Activated B cell treated with CpG ODN at 0.5 μM for 24 hours (primary cell): ENCODE measurements at regions not wholly inside any gene's neighbourhood (a gene's known extent, or its start where the extent isn't known, plus 50 kb on each side); places are given as distances from the start of the nearest gene placed in this dataset.
"Not testable (repeated sequence)": the region's sequence is repeated elsewhere in the genome, so short reads cannot be mapped to it uniquely, and the experiment has no call there.

Experiments used
- ATAC-seq: fragments of 200-7000 bp; cut with Tn5 transposase; one replicate; pipeline ENCODE4 v1.10.0; 2021; ENCODE audit warnings: low read depth, mild to moderate bottlenecking, moderate library complexity
- CTCF ChIA-PET: fragments of 350-600 bp; sonication (Branson Sonifier 250); formaldehyde crosslinking; loops from one replicate; lab custom pipeline; 2021; ENCODE audit warnings: antibody characterized with exemption; lab: Charles Lee
- POLR2A ChIA-PET: fragments of 350-600 bp; sonication (Branson Sonifier 250); formaldehyde crosslinking; loops from one replicate; lab custom pipeline; 2021; ENCODE audit warnings: antibody characterized with exemption; lab: Charles Lee
- DNase-seq: peaks from one replicate; pipeline ENCODE4 v3.0.0; 2022
- H3K27ac Mint-ChIP-seq: one replicate; pipeline ENCODE4 v1.8.0; 2020; ENCODE audit warnings: mixed read lengths
- H3K27me3 Mint-ChIP-seq: one replicate; pipeline ENCODE4 v1.8.0; 2021; ENCODE audit warnings: mixed read lengths
- H3K36me3 Mint-ChIP-seq: one replicate; pipeline ENCODE4 v1.8.0; 2021; ENCODE audit warnings: low read depth, mixed read lengths
- H3K4me1 Mint-ChIP-seq: one replicate; pipeline ENCODE4 v1.8.0; 2021; ENCODE audit warnings: mixed read lengths
- H3K4me3 Mint-ChIP-seq: one replicate; pipeline ENCODE4 v1.8.0; 2020; ENCODE audit warnings: mild to moderate bottlenecking, mixed read lengths
- H3K9me3 Mint-ChIP-seq: one replicate; pipeline ENCODE4 v1.8.0; 2020; ENCODE audit warnings: mixed read lengths
- CTCF ChIP-seq: fragments of 200-600 bp; IDR thresholded peaks from one replicate; pipeline ENCODE4 v1.8.0; 2022; ENCODE audit warnings: antibody characterized with exemption, mild to moderate bottlenecking
- intact Hi-C: fragments of 100-400 bp; cut with micrococcal nuclease; formaldehyde crosslinking; loops from one replicate; pipeline ENCODE4 v1.15.1; 2024

- Mint-ChIP-seq H3K36me3 (no peaks in the 10 kb centered on the region), H3K27me3 (no peaks in the 10 kb centered on the region), H3K27ac (no peak overlapping the region), H3K9me3 (no peaks in the 10 kb centered on the region), H3K4me3 (no peak overlapping the region), H3K4me1 (no peaks in the 10 kb centered on the region)
- intact Hi-C loops, result no loop called here
- DNase-seq (no peak), ATAC-seq (no peak)
- TF ChIP-seq CTCF, result no peak
- ChIA-PET CTCF (no interaction called here), POLR2A (no interaction called here)
Observed at GRCh38 chrX:73922856-73923455, 70.4 kb upstream of the XIST start.

- H3K27ac Mint-ChIP-seq, result no peak overlapping the region
- ATAC-seq, result no peak
- no peak for DNase-seq
- no peak overlapping the region for H3K4me3 Mint-ChIP-seq
- no peaks in the 10 kb centered on the region for H3K36me3 Mint-ChIP-seq
- H3K9me3 Mint-ChIP-seq, result no peaks in the 10 kb centered on the region
- no peak for TF ChIP-seq CTCF
- ChIA-PET POLR2A (no interaction called here), CTCF (no interaction called here)
- H3K27me3 Mint-ChIP-seq, result no peaks in the 10 kb centered on the region
- intact Hi-C loops, result no loop called here
- H3K4me1 Mint-ChIP-seq, result no peaks in the 10 kb centered on the region
Observed at GRCh38 chrX:73916931-73917667, 64.6 kb upstream of the XIST start.

GRCh38 chrX:73916489-73916888 lies 64.0 kb upstream of the XIST start:
- Mint-ChIP-seq H3K36me3 (no peaks in the 10 kb centered on the region), H3K4me3 (no peak overlapping the region), H3K9me3 (no peaks in the 10 kb centered on the region), H3K27me3 (no peaks in the 10 kb centered on the region), H3K4me1 (no peaks in the 10 kb centered on the region), H3K27ac (no peak overlapping the region)
- no peak for DNase-seq
- intact Hi-C loops, result no loop called here
- ChIA-PET POLR2A (no interaction called here), CTCF (no interaction called here)
- ATAC-seq, result no peak
- no peak for TF ChIP-seq CTCF

GRCh38 chrX:73914792-73915191 lies 62.3 kb upstream of the XIST start:
- ATAC-seq, H3K4me3 Mint-ChIP-seq, H3K27ac Mint-ChIP-seq, H3K4me1 Mint-ChIP-seq, DNase-seq, H3K36me3 Mint-ChIP-seq, POLR2A ChIA-PET, intact Hi-C loops, CTCF ChIA-PET, H3K27me3 Mint-ChIP-seq, H3K9me3 Mint-ChIP-seq: not testable (repeated sequence)

- no peaks in the 10 kb centered on the region for H3K36me3 Mint-ChIP-seq
- no peak for TF ChIP-seq CTCF
- intact Hi-C loops, result no loop called here
- no peak overlapping the region for H3K4me3 Mint-ChIP-seq
- ATAC-seq (no peak), DNase-seq (no peak)
- no peaks in the 10 kb centered on the region for H3K4me1 Mint-ChIP-seq
- H3K9me3 Mint-ChIP-seq, result no peaks in the 10 kb centered on the region
- CTCF ChIA-PET, result no interaction called here
- POLR2A ChIA-PET, result no interaction called here
- H3K27me3 Mint-ChIP-seq, result no peaks in the 10 kb centered on the region
- H3K27ac Mint-ChIP-seq, result no peak overlapping the region
Observed at GRCh38 chrX:73913580-73913979, 61.1 kb upstream of the XIST start.

- H3K27ac Mint-ChIP-seq, DNase-seq, H3K36me3 Mint-ChIP-seq, intact Hi-C loops, ATAC-seq, H3K4me1 Mint-ChIP-seq, CTCF ChIA-PET, H3K9me3 Mint-ChIP-seq, POLR2A ChIA-PET, H3K27me3 Mint-ChIP-seq, H3K4me3 Mint-ChIP-seq: not testable (repeated sequence)
Observed at GRCh38 chrX:73911946-73912345, 59.4 kb upstream of the XIST start.

- not testable (repeated sequence) for DNase-seq
Observed at GRCh38 chrX:73905749-73906374, 53.3 kb upstream of the XIST start.

More at GRCh38 chrX:73905749-73906374, 53.3 kb upstream of the XIST start:
- POLR2A ChIA-PET, H3K4me1 Mint-ChIP-seq, ATAC-seq, H3K27ac Mint-ChIP-seq, CTCF ChIA-PET, H3K9me3 Mint-ChIP-seq, intact Hi-C loops, H3K27me3 Mint-ChIP-seq, H3K4me3 Mint-ChIP-seq, H3K36me3 Mint-ChIP-seq: not testable (repeated sequence)
